Spleen (tissue), 7 donors: ENCODE measurements at regions not wholly inside any gene's neighbourhood (a gene's known extent, or its start where the extent isn't known, plus 50 kb on each side); places are given as distances from the start of the nearest gene placed in this dataset.

Experiments used
- CTCF ChIP-seq, 11 experiments: fragments of 200-600 bp in 7 of 11; fragments of 450-650 bp in 4 of 11; sonication (generic) in 4 of 11; IDR thresholded peaks in 8 of 11; conservative IDR thresholded peaks in 3 of 11; 1 replicate in 7 of 11; 2 replicates in 4 of 11; pipeline versions ENCODE4 v1.4.0 to v1.8.0; 2016 to 2021; ENCODE audit warnings: antibody characterized with exemption in 11 of 11, inconsistent platforms in 4 of 11, mild to moderate bottlenecking in 1 of 11
- POLR2A ChIP-seq, 3 donors: fragments of 450-650 bp; IDR thresholded peaks; one replicate each; pipeline ENCODE4 v1.5.1; 2017; ENCODE audit warnings: antibody characterized with exemption in 3 of 3, mild to moderate bottlenecking in 1 of 3
- POLR2AphosphoS5 ChIP-seq, 3 donors: sonication (generic); formaldehyde crosslinking; IDR thresholded peaks; one replicate each; pipeline ENCODE4 v1.5.1; 2017; ENCODE audit warnings: antibody characterized with exemption in 3 of 3
- donor health status: DM: no; HTN: no; CAD: no; lungs with moderate emphysema.
- donor health status: DM: no; HTN: no; CAD: no.
- donor health status: DM: no; HTN: no; CAD: no.

- TF ChIP-seq CTCF (IDR thresholded peaks at IDR 0.05 in 8 of 11, conservative IDR thresholded peaks at IDR 0.05 in 3 of 11) (no peak), POLR2A (IDR thresholded peaks at IDR 0.05) (no peak), POLR2AphosphoS5 (IDR thresholded peaks at IDR 0.05) (no peak)
These were observed 128.3 kb upstream of the GADL1 start for GRCh38 chr3:31022716-31023115.
